ENCODE measurements at regions not wholly inside any gene's neighbourhood (a gene's known extent, or its start where the extent isn't known, plus 50 kb on each side); places are given as distances from the start of the nearest gene placed in this dataset.

- CTCF ChIA-PET = interaction anchor here (0.9 to 1.3 kb wide), 2 partner anchors 30 to 66 kb away, joined by 3 to 5 read pairs; no protein-coding TSS in a partner anchor
- TF ChIP-seq, protein P1, sequence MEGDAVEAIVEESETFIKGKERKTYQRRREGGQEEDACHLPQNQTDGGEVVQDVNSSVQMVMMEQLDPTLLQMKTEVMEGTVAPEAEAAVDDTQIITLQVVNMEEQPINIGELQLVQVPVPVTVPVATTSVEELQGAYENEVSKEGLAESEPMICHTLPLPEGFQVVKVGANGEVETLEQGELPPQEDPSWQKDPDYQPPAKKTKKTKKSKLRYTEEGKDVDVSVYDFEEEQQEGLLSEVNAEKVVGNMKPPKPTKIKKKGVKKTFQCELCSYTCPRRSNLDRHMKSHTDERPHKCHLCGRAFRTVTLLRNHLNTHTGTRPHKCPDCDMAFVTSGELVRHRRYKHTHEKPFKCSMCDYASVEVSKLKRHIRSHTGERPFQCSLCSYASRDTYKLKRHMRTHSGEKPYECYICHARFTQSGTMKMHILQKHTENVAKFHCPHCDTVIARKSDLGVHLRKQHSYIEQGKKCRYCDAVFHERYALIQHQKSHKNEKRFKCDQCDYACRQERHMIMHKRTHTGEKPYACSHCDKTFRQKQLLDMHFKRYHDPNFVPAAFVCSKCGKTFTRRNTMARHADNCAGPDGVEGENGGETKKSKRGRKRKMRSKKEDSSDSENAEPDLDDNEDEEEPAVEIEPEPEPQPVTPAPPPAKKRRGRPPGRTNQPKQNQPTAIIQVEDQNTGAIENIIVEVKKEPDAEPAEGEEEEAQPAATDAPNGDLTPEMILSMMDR (IDR thresholded peaks at IDR 0.05; ENCODE audit: control extremely low read depth, extremely low read depth, low read depth, missing control alignments) = no peak
- POLR2A ChIA-PET = no interaction called here
- DNase-seq (ENCODE audit: extremely low spot score) = no peak
Observed at GRCh38 chr7:35454575-35455385, 200.9 kb upstream of the TBX20 start.

DNA sequence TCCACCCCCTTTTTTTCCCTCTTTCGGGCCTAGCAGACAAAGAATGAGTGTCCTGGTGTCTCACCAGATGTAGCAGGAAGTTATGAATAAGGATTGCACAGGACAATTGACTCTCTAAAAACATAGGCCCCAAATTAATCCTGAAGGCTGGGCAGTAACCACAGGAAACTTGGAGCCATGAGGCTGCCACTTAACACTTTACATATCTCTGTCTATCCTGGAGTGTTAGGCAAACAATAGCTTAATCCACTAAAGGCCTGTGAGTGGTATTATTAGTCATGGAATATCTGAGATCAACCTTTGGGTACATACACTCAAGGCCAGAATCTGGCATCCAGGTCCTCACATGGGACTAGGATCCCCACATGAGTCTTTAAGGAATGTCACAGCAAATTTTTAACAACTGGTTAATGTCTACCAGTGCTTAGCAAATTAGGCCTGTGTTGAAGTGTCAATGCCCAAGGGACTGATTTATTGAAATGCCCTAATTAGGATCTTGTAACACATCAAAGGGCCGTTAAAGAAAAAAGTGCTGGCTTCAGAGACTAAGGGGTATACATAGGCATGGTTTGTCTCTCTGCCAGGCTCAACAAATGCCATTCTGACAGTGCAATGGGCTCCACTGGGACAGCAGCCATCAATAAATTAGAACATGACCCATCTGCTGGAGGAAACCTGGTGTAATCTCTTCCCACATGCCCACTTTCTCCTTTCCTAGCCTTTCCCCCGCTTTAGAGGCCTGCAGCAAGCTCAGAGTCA lies 196.7 kb upstream of the TBX20 start:
- CTCF ChIA-PET = no interaction called here
- POLR2A ChIA-PET = no interaction called here
- TF ChIP-seq, protein P1 (IDR thresholded peaks at IDR 0.05; ENCODE audit: control extremely low read depth, extremely low read depth, low read depth, missing control alignments) = no peak
- no peak for DNase-seq (ENCODE audit: extremely low spot score)

DNA sequence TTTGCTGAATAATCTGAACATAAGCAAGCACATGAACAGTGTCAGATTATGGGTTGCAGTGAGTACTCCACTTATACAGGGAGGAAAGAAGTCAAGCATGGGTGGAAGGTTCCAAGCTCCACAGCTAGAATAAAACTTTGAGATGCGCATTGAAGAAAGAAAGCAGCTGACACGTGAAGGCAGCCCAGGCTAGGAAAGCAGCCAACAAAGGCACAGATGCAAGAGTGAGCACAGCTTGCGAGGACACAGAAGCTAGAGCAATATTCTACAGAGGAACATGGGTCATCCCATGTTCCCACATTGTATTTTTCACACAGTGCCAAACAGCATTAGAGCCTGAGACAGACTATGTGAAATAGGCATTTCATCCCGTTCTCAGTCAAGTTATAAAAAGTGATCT lies 194.6 kb upstream of the TBX20 start:
- CTCF ChIA-PET = no interaction called here
- POLR2A ChIA-PET = no interaction called here
- no peak for DNase-seq (ENCODE audit: extremely low spot score)
- TF ChIP-seq, protein P1 (IDR thresholded peaks at IDR 0.05; ENCODE audit: control extremely low read depth, extremely low read depth, low read depth, missing control alignments) = no peak

GRCh38 chr7:35446091-35446490 lies 192.2 kb upstream of the TBX20 start:
- CTCF ChIA-PET = interaction anchor here (1.0 to 1.2 kb wide), 2 partner anchors 10 to 16 kb away, joined by 3 read pairs; no protein-coding TSS in a partner anchor
- DNase-seq (ENCODE audit: extremely low spot score) = no peak
- POLR2A ChIA-PET = no interaction called here
- TF ChIP-seq, protein P1 (IDR thresholded peaks at IDR 0.05; ENCODE audit: control extremely low read depth, extremely low read depth, low read depth, missing control alignments) = no peak

DNA sequence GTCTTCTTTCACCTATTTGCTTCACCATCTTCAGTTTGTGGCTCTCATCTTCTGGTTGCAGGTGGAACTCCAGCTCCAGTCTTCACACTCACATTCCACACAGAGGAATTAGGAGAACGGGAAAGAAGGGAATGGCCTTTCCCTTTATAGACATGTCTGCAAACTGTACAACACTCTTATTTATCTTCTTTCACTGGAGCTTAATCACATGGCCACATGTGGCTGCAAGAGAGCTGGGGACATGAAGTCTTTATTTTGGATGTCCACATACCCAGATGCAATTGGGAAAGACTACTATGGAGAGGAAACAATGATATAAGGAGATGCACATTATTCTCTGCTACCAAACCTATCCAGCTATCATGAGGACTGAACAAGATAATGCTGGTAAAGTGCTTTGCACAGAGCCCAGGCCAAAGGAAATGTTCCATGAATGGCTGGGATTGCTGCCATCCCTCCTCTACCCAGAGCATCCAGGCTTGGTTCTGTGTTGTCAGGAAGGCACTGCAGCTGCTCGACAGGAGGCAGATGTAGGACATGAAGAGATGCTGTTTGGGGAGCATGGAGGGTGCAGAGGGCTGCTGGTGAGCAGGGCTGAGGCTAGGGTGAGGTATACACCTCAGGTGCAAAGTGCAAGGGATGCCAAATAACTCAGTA lies 183.8 kb upstream of the TBX20 start:
- ChIA-PET POLR2A (no interaction called here), CTCF (interaction anchor here (0.6 to 1.0 kb wide), 2 partner anchors 13 to 187 kb away, joined by 3 read pairs; no protein-coding TSS in a partner anchor)
- TF ChIP-seq, protein P1 (IDR thresholded peaks at IDR 0.05; ENCODE audit: control extremely low read depth, extremely low read depth, low read depth, missing control alignments) = no peak
- DNase-seq (ENCODE audit: extremely low spot score) = no peak

DNA sequence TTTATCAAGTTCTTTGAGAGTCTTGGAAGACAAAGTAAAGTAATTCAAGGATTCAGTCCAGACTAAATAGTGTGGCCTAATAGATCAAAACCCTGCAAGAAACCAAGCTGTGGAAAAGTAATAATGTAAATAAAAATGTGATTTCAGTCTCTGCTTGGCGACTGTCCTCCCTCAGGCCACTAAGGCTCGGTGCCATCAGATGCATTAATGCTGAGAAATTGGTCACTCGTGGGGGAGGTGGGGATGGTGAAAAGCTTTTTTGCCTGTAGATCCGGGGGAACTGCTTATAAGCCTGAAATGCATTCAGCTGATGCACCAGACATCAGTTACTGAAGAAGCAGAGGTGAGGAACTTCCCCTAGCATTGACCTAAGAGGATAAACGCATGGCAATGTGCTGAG lies 182.6 kb upstream of the TBX20 start:
- ChIA-PET POLR2A (no interaction called here), CTCF (interaction anchor here (1.0 kb wide), 1 partner anchor 10 kb away, joined by 3 read pairs; no protein-coding TSS in a partner anchor)
- TF ChIP-seq, protein P1 (IDR thresholded peaks at IDR 0.05; ENCODE audit: control extremely low read depth, extremely low read depth, low read depth, missing control alignments) = no peak
- DNase-seq (ENCODE audit: extremely low spot score) = no peak
